Kidney (tissue), 13 donors: ENCODE measurements at regions not wholly inside any gene's neighbourhood (a gene's known extent, or its start where the extent isn't known, plus 50 kb on each side); places are given as distances from the start of the nearest gene placed in this dataset.

ENCODE experiments used
- DNase-seq, 5 donors: peaks; one replicate each; pipeline ENCODE4 v3.0.0-alpha.2; 2013 to 2020
- FAIRE-seq: peaks from 2 replicates; lab custom pipeline; 2012; peaks lifted over from hg19 to GRCh38; lab: Jason Lieb, UNC
- H3K27ac ChIP-seq, 2 donors: one replicate each; pipeline ENCODE4 v1.7.0; 2013; ENCODE audit warnings: low read depth in 2 of 2, low read length in 2 of 2, inconsistent platforms in 1 of 2
- H3K27me3 ChIP-seq: one replicate; pipeline ENCODE4 v1.7.1; 2013; ENCODE audit warnings: low read length, inconsistent platforms; ENCODE audit not compliant: control insufficient read depth, insufficient read depth
- H3K36me3 ChIP-seq, 3 donors: one replicate each; pipeline versions ENCODE4 v1.7.0 to v1.7.1; 2013; ENCODE audit warnings: low read length in 3 of 3, control low read depth in 1 of 3, inconsistent platforms in 1 of 3; ENCODE audit not compliant: insufficient read depth in 3 of 3, control insufficient read depth in 2 of 3
- H3K4me1 ChIP-seq, 3 donors: one replicate each; pipeline versions ENCODE4 v1.7.0 to v1.7.1; 2013; ENCODE audit warnings: low read length in 3 of 3, inconsistent platforms in 1 of 3, low read depth in 1 of 3; ENCODE audit not compliant: control insufficient read depth in 2 of 3, insufficient read depth in 2 of 3
- H3K4me3 ChIP-seq, 3 donors: one replicate each; pipeline versions ENCODE4 v1.7.0 to v1.8.1; 2013; ENCODE audit warnings: low read length in 3 of 3, control low read depth in 1 of 3, inconsistent platforms in 1 of 3
- H3K9ac ChIP-seq, 3 donors: one replicate each; pipeline versions ENCODE4 v1.7.0 to v1.7.1; 2013; ENCODE audit warnings: low read length in 3 of 3, control low read depth in 1 of 3, inconsistent platforms in 1 of 3
- H3K9me3 ChIP-seq, 3 donors: one replicate each; pipeline versions ENCODE4 v1.7.0 to v1.7.1; 2013; ENCODE audit warnings: low read length in 3 of 3, control low read depth in 1 of 3, inconsistent platforms in 1 of 3; ENCODE audit not compliant: control insufficient read depth in 2 of 3, insufficient read depth in 1 of 3
- CTCF ChIP-seq: IDR thresholded peaks from 3 replicates; pipeline ENCODE4 v1.5.1; 2012; ENCODE audit warnings: mild to moderate bottlenecking, moderate library complexity, borderline replicate concordance; ENCODE audit not compliant: insufficient read depth; ENCODE audit errors: extremely low read depth
- intact Hi-C: fragments of 100-400 bp; cut with DNase I; formaldehyde crosslinking; loops from one replicate; pipeline ENCODE4 v1.11.1; 2022
- donor health status: control.
- donor health status: control.
- donor health status: control.
- donor health status: control.
- donor health status: control.
- donor health status: DM: yes; HTN: yes; CAD: no.
- donor health status: Normal renal cell carcinoma (clear cell type).

- no peak for FAIRE-seq
Observed at GRCh38 chr12:33671676-33672075, 232.1 kb upstream of the SYT10 start.

GRCh38 chr12:33672836-33673577 lies 233.4 kb upstream of the SYT10 start:
- DNase-seq (no peak), FAIRE-seq (no peak)
- Histone ChIP-seq H3K4me1 (no peaks in the 10 kb centered on the region), H3K9me3 (no peaks in the 10 kb centered on the region), H3K27me3 (no peaks in the 10 kb centered on the region), H3K9ac (no peak overlapping the region), H3K4me3 (no peak overlapping the region), H3K27ac (no peak overlapping the region), H3K36me3 (no peaks in the 10 kb centered on the region)
- TF ChIP-seq CTCF, result no peak
- intact Hi-C loops, result no loop called here

More at GRCh38 chr12:33671676-33672075, 232.1 kb upstream of the SYT10 start:
- no peak overlapping the region for H3K4me3 ChIP-seq
- intact Hi-C loops, result no loop called here
- TF ChIP-seq CTCF, result no peak
- no peak overlapping the region for H3K27ac ChIP-seq
- DNase-seq, result no peak
- H3K36me3 ChIP-seq, result no peaks in the 10 kb centered on the region
- H3K27me3 ChIP-seq, result no peaks in the 10 kb centered on the region
- no peaks in the 10 kb centered on the region for H3K9me3 ChIP-seq
- no peaks in the 10 kb centered on the region for H3K4me1 ChIP-seq
- no peak overlapping the region for H3K9ac ChIP-seq

- intact Hi-C loops, result no loop called here
- FAIRE-seq (no peak), DNase-seq (no peak)
- TF ChIP-seq CTCF, result no peak
- H3K27me3 ChIP-seq, result no peaks in the 10 kb centered on the region
- no peaks in the 10 kb centered on the region for H3K9me3 ChIP-seq
- H3K4me1 ChIP-seq, result no peaks in the 10 kb centered on the region
- no peak overlapping the region for H3K27ac ChIP-seq
- H3K36me3 ChIP-seq, result no peaks in the 10 kb centered on the region
- no peak overlapping the region for H3K9ac ChIP-seq
- no peak overlapping the region for H3K4me3 ChIP-seq
Observed at GRCh38 chr12:33676866-33677265, 237.2 kb upstream of the SYT10 start.
